Liver (tissue), 3 donors: ENCODE measurements at regions not wholly inside any gene's neighbourhood (a gene's known extent, or its start where the extent isn't known, plus 50 kb on each side); places are given as distances from the start of the nearest gene placed in this dataset.

Experiments
- CTCF ChIP-seq: fragments of 150-350 bp; IDR thresholded peaks from 2 replicates; pipeline ENCODE4 v1.5.1; 2017; ENCODE audit warnings: improper control_type of control experiment, low read depth, low read length; ENCODE audit not compliant: missing input control
- FOXA1 ChIP-seq: IDR thresholded peaks from 2 replicates; pipeline ENCODE4 v1.6.1; 2016; ENCODE audit warnings: antibody characterized with exemption
- GABPA ChIP-seq, 2 donors: IDR thresholded peaks in 1 of 2; conservative IDR thresholded peaks in 1 of 2; 2 replicates each; pipeline ENCODE4 v1.6.1; 2016; ENCODE audit warnings: antibody characterized with exemption in 2 of 2, mild to moderate bottlenecking in 1 of 2, moderate library complexity in 1 of 2
- JUND ChIP-seq, 2 donors: IDR thresholded peaks; 2 replicates each; pipeline ENCODE4 v1.6.1; 2016; ENCODE audit warnings: antibody characterized with exemption in 2 of 2
- REST ChIP-seq: IDR thresholded peaks from 2 replicates; pipeline ENCODE4 v1.6.1; 2016; ENCODE audit warnings: antibody characterized with exemption, mild to moderate bottlenecking
- TAF1 ChIP-seq: conservative IDR thresholded peaks from 2 replicates; pipeline ENCODE4 v1.6.1; 2016; ENCODE audit warnings: antibody characterized with exemption, mild to moderate bottlenecking
- YY1 ChIP-seq: IDR thresholded peaks from 2 replicates; pipeline ENCODE4 v1.6.1; 2016; ENCODE audit warnings: antibody characterized with exemption, mild to moderate bottlenecking
- ZBTB33 ChIP-seq: IDR thresholded peaks from 2 replicates; pipeline ENCODE4 v1.6.1; 2016; ENCODE audit warnings: antibody characterized with exemption
- donor health status: healthy.
- donor health status: healthy.

- TF ChIP-seq CTCF (no peak), YY1 (no peak), REST (no peak), ZBTB33 (no peak), GABPA (IDR thresholded peaks at IDR 0.05 in 1 of 2, conservative IDR thresholded peaks at IDR 0.05 in 1 of 2) (no peak), FOXA1 (no peak), JUND (IDR thresholded peaks at IDR 0.05) (no peak), TAF1 (no peak)
Measured at GRCh38 chr5:1655496-1656270, 131.9 kb upstream of the LPCAT1 start.
